H1 (cell line): ENCODE measurements at regions not wholly inside any gene's neighbourhood (a gene's known extent, or its start where the extent isn't known, plus 50 kb on each side); places are given as distances from the start of the nearest gene placed in this dataset.

Experiments used
- ASH2L ChIP-seq: fragments of 200-600, 300-600 bp; sonication (generic); IDR thresholded peaks from one replicate; pipeline ENCODE4 v1.7.1; 2017; ENCODE audit warnings: low read length
- SIN3A ChIP-seq, 2 experiments: IDR thresholded peaks in 1 of 2; conservative IDR thresholded peaks in 1 of 2; 2 replicates each; pipeline ENCODE4 v1.6.1; 2011 to 2012; ENCODE audit warnings: low read length in 2 of 2, improper control_type of control experiment in 1 of 2, low read depth in 1 of 2, mild to moderate bottlenecking in 1 of 2
- SRF ChIP-seq: IDR thresholded peaks from 2 replicates; pipeline ENCODE4 v1.6.1; 2011; ENCODE audit warnings: mild to moderate bottlenecking, low read depth, low read length, moderate library complexity

- no peak for TF ChIP-seq SIN3A (conservative IDR thresholded peaks at IDR 0.05 in 1 of 2, IDR thresholded peaks at IDR 0.05 in 1 of 2; ENCODE audit: low read depth in 1 of 2, low read length in 2 of 2)
- no peak for TF ChIP-seq SRF
- TF ChIP-seq ASH2L, result no peak
- TF ChIP-seq, all 59 proteins: peak for 2
Measured at GRCh38 chr5:88089719-88090390, 178.8 kb downstream of the TMEM161B start (continued).
